ENCODE measurements at regions not wholly inside any gene's neighbourhood (a gene's known extent, or its start where the extent isn't known, plus 50 kb on each side); places are given as distances from the start of the nearest gene placed in this dataset.
"Not testable (repeated sequence)": the region's sequence is repeated elsewhere in the genome, so short reads cannot be mapped to it uniquely, and the experiment has no call there.

- no peak for TF ChIP-seq CTCF (IDR thresholded peaks at IDR 0.05; ENCODE audit: extremely low read depth, missing control alignments)
- no peak for DNase-seq (ENCODE audit: low spot score)
Measured at GRCh38 chr7:65809982-65810288, 62.9 kb upstream of the VKORC1L1 start.

GRCh38 chr7:65812281-65812680 is 60.6 kb upstream of the VKORC1L1 start:
- no peak for TF ChIP-seq CTCF (IDR thresholded peaks at IDR 0.05; ENCODE audit: extremely low read depth, missing control alignments)
- no peak for DNase-seq (ENCODE audit: low spot score)

- not testable (repeated sequence) for DNase-seq (ENCODE audit: low spot score)
Measured at GRCh38 chr7:65814556-65815167, 58.2 kb upstream of the VKORC1L1 start.

GRCh38 chr7:65820287-65820950 is 52.5 kb upstream of the VKORC1L1 start:
- DNase-seq (ENCODE audit: low spot score): no peak
- no peak for TF ChIP-seq CTCF (IDR thresholded peaks at IDR 0.05; ENCODE audit: extremely low read depth, missing control alignments)

All from GM20000 (cell line).